Natural killer cell (primary cell): ENCODE measurements at regions not wholly inside any gene's neighbourhood (a gene's known extent, or its start where the extent isn't known, plus 50 kb on each side); places are given as distances from the start of the nearest gene placed in this dataset.

Experiments used
- ATAC-seq, 3 donors: fragments of 150-1000 bp in 2 of 3; fragments of 200-7000 bp in 1 of 3; cut with Tn5 transposase; 1 replicate in 1 of 3; 2 replicates in 2 of 3; pipeline ENCODE4 v1.10.0; 2021; ENCODE audit warnings: mild to moderate bottlenecking in 2 of 3, moderate library complexity in 2 of 3
- DNase-seq, 2 donors: peaks; one replicate each; pipeline versions ENCODE4 v3.0.0 to v3.0.0-alpha.2; 2013 to 2021; ENCODE audit warnings: mixed read lengths in 1 of 2
- H3K27ac ChIP-seq: one replicate; pipeline ENCODE4 v1.5.1; 2013; ENCODE audit warnings: mild to moderate bottlenecking, low read length
- H3K27me3 ChIP-seq: one replicate; pipeline ENCODE4 v1.6.1; 2013; ENCODE audit warnings: low read length; ENCODE audit not compliant: control insufficient read depth, insufficient read depth
- H3K36me3 ChIP-seq: one replicate; pipeline ENCODE4 v1.6.1; 2013; ENCODE audit warnings: low read length; ENCODE audit not compliant: control insufficient read depth, insufficient read depth
- H3K4me1 ChIP-seq: one replicate; pipeline ENCODE4 v1.6.1; 2013; ENCODE audit warnings: low read length; ENCODE audit not compliant: control insufficient read depth, insufficient read depth
- H3K4me3 ChIP-seq: one replicate; pipeline ENCODE4 v1.5.1; 2013; ENCODE audit warnings: low read length
- H3K9me3 ChIP-seq: one replicate; pipeline ENCODE4 v1.6.1; 2013; ENCODE audit warnings: low read length; ENCODE audit not compliant: control insufficient read depth, insufficient read depth
- H3K27ac Mint-ChIP-seq, 2 donors: one replicate each; pipeline ENCODE4 v1.8.0; 2022; ENCODE audit warnings: mild to moderate bottlenecking in 2 of 2, mixed read lengths in 2 of 2, moderate library complexity in 1 of 2
- H3K27me3 Mint-ChIP-seq, 2 donors: one replicate each; pipeline ENCODE4 v1.8.0; 2022; ENCODE audit warnings: low read depth in 2 of 2, mixed read lengths in 2 of 2
- H3K36me3 Mint-ChIP-seq: one replicate; pipeline ENCODE4 v1.8.0; 2022; ENCODE audit warnings: mixed read lengths
- H3K4me1 Mint-ChIP-seq, 2 donors: one replicate each; pipeline ENCODE4 v1.8.0; 2022; ENCODE audit warnings: mixed read lengths in 2 of 2
- H3K4me3 Mint-ChIP-seq: one replicate; pipeline ENCODE4 v1.8.0; 2022; ENCODE audit warnings: mild to moderate bottlenecking, moderate library complexity, mixed read lengths
- H3K9me3 Mint-ChIP-seq, 2 donors: one replicate each; pipeline ENCODE4 v1.8.0; 2022; ENCODE audit warnings: mixed read lengths in 2 of 2
- CTCF ChIP-seq: fragments of 200-600 bp; IDR thresholded peaks from one replicate; pipeline ENCODE4 v1.8.0; 2022; ENCODE audit warnings: antibody characterized with exemption
- WGBS: methylation state at CpG from one replicate; pipeline ENCODE4 v1.1.7; 2013; ENCODE audit warnings: missing lambda C conversion rate; ENCODE audit not compliant: insufficient coverage; 5-methylcytosine and 5-hydroxymethylcytosine counted together
- intact Hi-C: fragments of 100-400 bp; cut with micrococcal nuclease; formaldehyde crosslinking; loops from one replicate; pipeline ENCODE4 v1.14.2; 2022

- no peaks in the 10 kb centered on the region for H3K9me3 Mint-ChIP-seq
- intact Hi-C loops, result no loop called here
- H3K4me1 ChIP-seq, result no peaks in the 10 kb centered on the region
- no peaks in the 10 kb centered on the region for H3K9me3 ChIP-seq
- no peaks in the 10 kb centered on the region for H3K36me3 ChIP-seq
- no peak overlapping the region for H3K4me3 Mint-ChIP-seq
- no peak for TF ChIP-seq CTCF
- ATAC-seq (no peak), DNase-seq (no peak)
- H3K27me3 ChIP-seq, result no peaks in the 10 kb centered on the region
- no peak overlapping the region for H3K27ac ChIP-seq
- no peak overlapping the region for H3K27ac Mint-ChIP-seq
- H3K27me3 Mint-ChIP-seq, result no peaks in the 10 kb centered on the region
- H3K4me1 Mint-ChIP-seq, result no peaks in the 10 kb centered on the region
- no peaks in the 10 kb centered on the region for H3K36me3 Mint-ChIP-seq
- H3K4me3 ChIP-seq, result no peak overlapping the region
- 91% methylated on average over 1 of the region's 1 CpG for WGBS
Measured at GRCh38 chr4:149928507-149928906, 112.9 kb upstream of the IQCM start.

GRCh38 chr4:149931431-149931830, 115.8 kb upstream of the IQCM start:
- Histone ChIP-seq H3K27me3 (no peaks in the 10 kb centered on the region), H3K27ac (no peak overlapping the region), H3K4me1 (no peaks in the 10 kb centered on the region), H3K9me3 (no peaks in the 10 kb centered on the region), H3K4me3 (no peak overlapping the region), H3K36me3 (no peaks in the 10 kb centered on the region)
- 68% methylated on average over 2 of the region's 2 CpGs for WGBS
- Mint-ChIP-seq H3K4me3 (no peak overlapping the region), H3K4me1 (no peaks in the 10 kb centered on the region), H3K36me3 (no peaks in the 10 kb centered on the region), H3K27me3 (no peaks in the 10 kb centered on the region), H3K9me3 (peaks cover 2 to 3% of the 10 kb centered on the region in 2 donors), H3K27ac (no peak overlapping the region)
- DNase-seq, result no peak
- intact Hi-C loops, result no loop called here
- TF ChIP-seq CTCF, result no peak
- ATAC-seq, result no peak

- Mint-ChIP-seq H3K9me3 (peaks cover 2 to 3% of the 10 kb centered on the region in 2 donors), H3K27ac (no peak overlapping the region), H3K27me3 (no peaks in the 10 kb centered on the region), H3K4me3 (no peak overlapping the region), H3K4me1 (no peaks in the 10 kb centered on the region), H3K36me3 (no peaks in the 10 kb centered on the region)
- TF ChIP-seq CTCF, result no peak
- WGBS, result 88% methylated on average over 3 of the region's 3 CpGs
- ATAC-seq (no peak), DNase-seq (no peak)
- no peak overlapping the region for H3K27ac ChIP-seq
- intact Hi-C loops, result no loop called here
- no peaks in the 10 kb centered on the region for H3K4me1 ChIP-seq
- H3K4me3 ChIP-seq, result no peak overlapping the region
- H3K9me3 ChIP-seq, result no peaks in the 10 kb centered on the region
- no peaks in the 10 kb centered on the region for H3K36me3 ChIP-seq
- no peaks in the 10 kb centered on the region for H3K27me3 ChIP-seq
Measured at GRCh38 chr4:149932188-149932587, 116.5 kb upstream of the IQCM start.

DNA sequence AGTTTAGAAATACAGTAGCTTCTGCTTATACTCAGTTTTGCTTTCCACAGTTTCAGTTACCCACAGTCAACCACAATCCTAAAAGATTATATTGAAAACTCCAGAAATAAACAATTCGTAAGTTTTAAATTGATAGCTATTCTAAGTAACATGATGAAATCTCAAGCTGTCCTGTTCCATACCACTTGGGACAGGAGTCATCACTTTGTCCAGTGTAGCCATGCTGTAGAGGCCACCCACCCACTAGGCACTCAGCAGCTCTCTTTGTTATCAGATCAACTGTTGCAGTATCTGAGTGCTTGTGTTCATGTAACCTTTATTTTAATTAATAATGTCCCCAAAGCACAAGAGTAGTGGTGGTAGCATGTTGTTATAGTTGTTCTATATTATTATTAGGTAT, 117.5 kb upstream of the IQCM start:
- DNase-seq (no peak), ATAC-seq (no peak)
- H3K27ac ChIP-seq, result no peak overlapping the region
- Mint-ChIP-seq H3K9me3 (peaks cover 2 to 3% of the 10 kb centered on the region in 2 donors), H3K27ac (no peak overlapping the region), H3K36me3 (no peaks in the 10 kb centered on the region), H3K4me1 (no peaks in the 10 kb centered on the region), H3K4me3 (no peak overlapping the region), H3K27me3 (no peaks in the 10 kb centered on the region)
- 100% methylated on average over 1 of the region's 1 CpG for WGBS
- no peaks in the 10 kb centered on the region for H3K36me3 ChIP-seq
- no peak overlapping the region for H3K4me3 ChIP-seq
- H3K4me1 ChIP-seq, result no peaks in the 10 kb centered on the region
- H3K9me3 ChIP-seq, result no peaks in the 10 kb centered on the region
- no peak for TF ChIP-seq CTCF
- no peaks in the 10 kb centered on the region for H3K27me3 ChIP-seq
- intact Hi-C loops, result no loop called here
